Endothelial cell of umbilical vein (primary cell): ENCODE measurements at regions not wholly inside any gene's neighbourhood (a gene's known extent, or its start where the extent isn't known, plus 50 kb on each side); places are given as distances from the start of the nearest gene placed in this dataset.
"Not testable (repeated sequence)": the region's sequence is repeated elsewhere in the genome, so short reads cannot be mapped to it uniquely, and the experiment has no call there.

Experiments
- BruUV-seq: library from RNA; stranded (reverse); fragments of 400-500 nt; replicated peaks from 2 replicates; lab custom pipeline; 2021; lab: Mats Ljungman, UMichigan
- CTCF ChIA-PET: fragments of 300-600, 350-600 bp; sonication (Branson Sonifier 250); formaldehyde crosslinking; loops from one replicate; lab custom pipeline; 2021; ENCODE audit warnings: antibody characterized with exemption, inconsistent platforms; lab: Charles Lee
- POLR2A ChIA-PET: fragments of 300-600, 350-600 bp; sonication (Branson Sonifier 250); formaldehyde crosslinking; loops from one replicate; lab custom pipeline; 2021; ENCODE audit warnings: antibody characterized with exemption, inconsistent platforms; lab: Charles Lee
- DNase-seq: peaks from one replicate; pipeline ENCODE4 v3.0.0-alpha.2; 2011; ENCODE audit warnings: low read depth, low spot score
- FAIRE-seq: peaks from 2 replicates; lab custom pipeline; 2011; peaks lifted over from hg19 to GRCh38; lab: Jason Lieb, UNC
- H2AFZ ChIP-seq: 2 replicates; pipeline ENCODE4 v1.6.0; 2012; ENCODE audit warnings: low read depth, low read length, control low read depth, inconsistent platforms
- H3K27ac ChIP-seq: 2 replicates; pipeline ENCODE4 v1.5.1; 2011; ENCODE audit warnings: low read depth, mild to moderate bottlenecking, control low read depth, low read length, moderate library complexity; ENCODE audit not compliant: insufficient read depth
- H3K27me3 ChIP-seq, 2 experiments: 2 replicates each; pipeline versions ENCODE4 v1.6.0 to v1.6.1; 2011; ENCODE audit warnings: low read length in 2 of 2, mixed read lengths in 1 of 2; ENCODE audit not compliant: control insufficient read depth in 2 of 2, insufficient read depth in 2 of 2
- H3K36me3 ChIP-seq, 2 experiments: 2 replicates in 1 of 2; 3 replicates in 1 of 2; pipeline ENCODE4 v1.5.1; 2011; ENCODE audit warnings: low read length in 2 of 2, mild to moderate bottlenecking in 1 of 2, moderate library complexity in 1 of 2; ENCODE audit not compliant: control insufficient read depth in 2 of 2, insufficient read depth in 2 of 2; ENCODE audit errors: extremely low read depth in 1 of 2
- H3K4me1 ChIP-seq: 3 replicates; pipeline ENCODE4 v1.5.1; 2011; ENCODE audit warnings: mild to moderate bottlenecking, low read length; ENCODE audit not compliant: control insufficient read depth, insufficient read depth; ENCODE audit errors: extremely low read depth
- H3K4me2 ChIP-seq: 2 replicates; pipeline ENCODE4 v1.6.1; 2011; ENCODE audit warnings: low read length, control low read depth, mixed read lengths; ENCODE audit not compliant: insufficient read depth
- H3K4me3 ChIP-seq, 3 experiments: fragments of 200-600 bp in 1 of 3; sonication (generic), shearing (Covaris generic) in 1 of 3; replicated peaks in 1 of 3; 2 replicates each; pipeline ENCODE4 v1.5.1; 2011 to 2016; ENCODE audit warnings: control low read depth in 3 of 3, low read length in 3 of 3, mild to moderate bottlenecking in 2 of 3, inconsistent platforms in 1 of 3, low read depth in 1 of 3, moderate library complexity in 1 of 3; ENCODE audit not compliant: insufficient read depth in 1 of 3
- H3K79me2 ChIP-seq: 2 replicates; pipeline ENCODE4 v1.6.0; 2012; ENCODE audit warnings: low read length, inconsistent platforms; ENCODE audit not compliant: control insufficient read depth, insufficient read depth
- H3K9ac ChIP-seq: replicated peaks from 2 replicates; pipeline ENCODE3; 2011; ENCODE audit warnings: low read length, control low read depth; ENCODE audit not compliant: insufficient read depth; ENCODE audit errors: extremely low read depth
- H3K9me1 ChIP-seq: replicated peaks from 3 replicates; pipeline ENCODE4 v1.6.0; 2011; ENCODE audit warnings: mild to moderate bottlenecking, low read length; ENCODE audit not compliant: control insufficient read depth, insufficient read depth; ENCODE audit errors: extremely low read depth
- H3K9me3 ChIP-seq: replicated peaks from 2 replicates; pipeline ENCODE4 v1.5.1; 2012; ENCODE audit warnings: low read length, inconsistent platforms; ENCODE audit not compliant: control insufficient read depth, insufficient read depth
- H4K20me1 ChIP-seq: replicated peaks from 2 replicates; pipeline ENCODE3; 2011; ENCODE audit warnings: mild to moderate bottlenecking, low read length; ENCODE audit not compliant: control insufficient read depth, insufficient read depth; ENCODE audit errors: extremely low read depth
- CTCF ChIP-seq, 2 donors: IDR thresholded peaks; 1 replicate in 1 of 2; 2 replicates in 1 of 2; pipeline ENCODE4 v1.5.1; 2011; ENCODE audit warnings: low read length in 2 of 2, mild to moderate bottlenecking in 2 of 2, moderate library complexity in 2 of 2, control low read depth in 1 of 2, inconsistent platforms in 1 of 2, low read depth in 1 of 2; ENCODE audit not compliant: insufficient read depth in 1 of 2; ENCODE audit errors: extremely low read depth in 1 of 2
- EZH2 ChIP-seq: IDR thresholded peaks from 2 replicates; pipeline ENCODE4 v1.6.1; 2012; ENCODE audit warnings: borderline replicate concordance, low read depth, mild to moderate bottlenecking, moderate library complexity, low read length, inconsistent platforms; ENCODE audit not compliant: severe bottlenecking
- FOS ChIP-seq: IDR thresholded peaks from 2 replicates; pipeline ENCODE4 v1.6.1; 2011; ENCODE audit warnings: mild to moderate bottlenecking, low read length, moderate library complexity, borderline replicate concordance; ENCODE audit not compliant: insufficient read depth
- GATA2 ChIP-seq: IDR thresholded peaks from 2 replicates; pipeline ENCODE4 v1.7.0; 2011; ENCODE audit warnings: low read depth, mild to moderate bottlenecking, moderate library complexity, mixed read lengths, low read length; ENCODE audit not compliant: insufficient read length, insufficient read depth
- JUN ChIP-seq: IDR thresholded peaks from 2 replicates; pipeline ENCODE4 v1.6.1; 2011; ENCODE audit warnings: borderline replicate concordance, low read depth; ENCODE audit not compliant: insufficient read length, insufficient read depth
- MAX ChIP-seq: IDR thresholded peaks from 2 replicates; pipeline ENCODE4 v1.6.1; 2011; ENCODE audit not compliant: insufficient read depth, insufficient read length
- MYC ChIP-seq: IDR thresholded peaks from one replicate; pipeline ENCODE4 v1.6.1; 2011; ENCODE audit warnings: mild to moderate bottlenecking, low read depth, low read length
- POLR2A ChIP-seq: IDR thresholded peaks from 2 replicates; pipeline ENCODE4 v1.6.1; 2012; ENCODE audit warnings: low read depth, mild to moderate bottlenecking, control low read depth, low read length
- POLR2AphosphoS5 ChIP-seq: IDR thresholded peaks from 2 replicates; pipeline ENCODE4 v1.6.1; 2012; ENCODE audit warnings: low read depth, mild to moderate bottlenecking, control low read depth, low read length, moderate library complexity; ENCODE audit not compliant: insufficient read depth
- dilution Hi-C: fragments of 300-500 bp; cut with MboI; formaldehyde crosslinking; loops from one replicate; pipeline ENCODE4 v1.15.0; 2019; ENCODE audit warnings: low sequenced_read_pairs; ENCODE audit not compliant: extremely low pct_ligation_motif_present
- intact Hi-C: fragments of 100-400 bp; cut with micrococcal nuclease; formaldehyde crosslinking; loops from one replicate; pipeline ENCODE4 v1.10.0; 2022

- dilution Hi-C loops, POLR2A ChIA-PET, H3K27ac ChIP-seq, H3K9me3 ChIP-seq, H3K9me1 ChIP-seq, intact Hi-C loops, H3K27me3 ChIP-seq, DNase-seq, H3K4me2 ChIP-seq, H2AFZ ChIP-seq, H4K20me1 ChIP-seq, H3K79me2 ChIP-seq, FAIRE-seq, H3K9ac ChIP-seq, H3K4me3 ChIP-seq, H3K36me3 ChIP-seq, BruUV-seq, H3K4me1 ChIP-seq: not testable (repeated sequence)
- CTCF ChIA-PET, result interaction anchor here (1.0 kb wide), 1 partner anchor 13 kb away, joined by 4 read pairs; no protein-coding TSS in a partner anchor
Observed at GRCh38 chr11:34797497-34797896, 118.7 kb downstream of the APIP start.

- no peaks in the 10 kb centered on the region for H4K20me1 ChIP-seq
- CTCF ChIA-PET, result no interaction called here
- no peaks in the 10 kb centered on the region for H3K9me1 ChIP-seq
- H3K79me2 ChIP-seq, result no peaks in the 10 kb centered on the region
- intact Hi-C loops (no loop called here), dilution Hi-C loops (no loop called here)
- no peak overlapping the region for H2AFZ ChIP-seq
- H3K27ac ChIP-seq, result no peak overlapping the region
- no peak overlapping the region for H3K4me3 ChIP-seq
- no peaks in the 10 kb centered on the region for H3K27me3 ChIP-seq
- no peak overlapping the region for H3K9ac ChIP-seq
- no TSS peak for BruUV-seq
- DNase-seq, result no peak
- no peak for FAIRE-seq
- H3K9me3 ChIP-seq, result no peaks in the 10 kb centered on the region
- POLR2A ChIA-PET, result no interaction called here
- H3K4me2 ChIP-seq, result no peak overlapping the region
- TF ChIP-seq FOS (no peak), JUN (no peak), CTCF (IDR thresholded peaks at IDR 0.05; ENCODE audit: extremely low read depth in 1 of 2, insufficient read depth in 1 of 2, low read depth in 1 of 2, low read length in 2 of 2) (no peak), EZH2 (no peak), MAX (no peak), GATA2 (no peak), POLR2A (no peak), MYC (no peak), POLR2AphosphoS5 (no peak)
- no peaks in the 10 kb centered on the region for H3K36me3 ChIP-seq
- H3K4me1 ChIP-seq, result peaks cover 13% of the 10 kb centered on the region
Observed at GRCh38 chr11:34795641-34796040, 120.5 kb downstream of the APIP start.
